MM.1S (cell line): ENCODE measurements at regions not wholly inside any gene's neighbourhood (a gene's known extent, or its start where the extent isn't known, plus 50 kb on each side); places are given as distances from the start of the nearest gene placed in this dataset.

ENCODE experiments used
- DNase-seq: peaks from one replicate; pipeline ENCODE4 v3.0.0-alpha.2; 2015
- H2AFZ ChIP-seq: fragments of 300-600 bp; sonication (generic); 2 replicates; pipeline ENCODE4 v1.6.0; 2016; ENCODE audit warnings: antibody characterized with exemption, low read length
- H3F3A ChIP-seq: fragments of 300-600 bp; sonication (generic); 2 replicates; pipeline ENCODE4 v1.6.1; 2016; ENCODE audit warnings: mild to moderate bottlenecking, antibody characterized with exemption, low read length, moderate library complexity, mixed read lengths; ENCODE audit not compliant: insufficient read depth
- H3K27ac ChIP-seq: fragments of 300-600 bp; sonication (generic); 2 replicates; pipeline ENCODE4 v1.5.1; 2016; ENCODE audit warnings: mild to moderate bottlenecking, low read length
- H3K27me3 ChIP-seq: fragments of 300-600 bp; sonication (generic); replicated peaks from 2 replicates; pipeline ENCODE4 v1.6.0; 2016; ENCODE audit warnings: low read length; ENCODE audit not compliant: insufficient read depth
- H3K36me3 ChIP-seq: fragments of 300-600 bp; sonication (generic); replicated peaks from 2 replicates; pipeline ENCODE4 v1.6.1; 2016; ENCODE audit warnings: mild to moderate bottlenecking, low read length, mixed read lengths; ENCODE audit not compliant: insufficient read depth
- H3K4me1 ChIP-seq: fragments of 300-600 bp; sonication (generic); 2 replicates; pipeline ENCODE4 v1.6.1; 2016; ENCODE audit warnings: low read length, mixed read lengths
- H3K4me2 ChIP-seq: fragments of 300-600 bp; sonication (generic); 2 replicates; pipeline ENCODE4 v1.6.0; 2016; ENCODE audit warnings: low read depth, low read length
- H3K4me3 ChIP-seq: fragments of 300-600 bp; sonication (generic); 2 replicates; pipeline ENCODE4 v1.5.1; 2016; ENCODE audit warnings: low read length, mixed read lengths
- H3K79me2 ChIP-seq: fragments of 300-600 bp; sonication (generic); 2 replicates; pipeline ENCODE4 v1.6.1; 2016; ENCODE audit warnings: mixed run types, low read length, mixed read lengths
- H3K9ac ChIP-seq: fragments of 300-600 bp; sonication (generic); 2 replicates; pipeline ENCODE4 v1.6.1; 2016; ENCODE audit warnings: low read length, mixed read lengths
- H3K9me2 ChIP-seq: fragments of 300-600 bp; sonication (generic); replicated peaks from 2 replicates; pipeline ENCODE4 v1.6.1; 2016; ENCODE audit warnings: mild to moderate bottlenecking, low read length, mixed read lengths; ENCODE audit not compliant: insufficient read depth
- H3K9me3 ChIP-seq: fragments of 300-600 bp; sonication (generic); replicated peaks from 2 replicates; pipeline ENCODE4 v1.6.1; 2016; ENCODE audit warnings: mild to moderate bottlenecking, low read length, mixed read lengths; ENCODE audit not compliant: insufficient read depth
- H4K20me1 ChIP-seq: fragments of 300-600 bp; sonication (generic); 2 replicates; pipeline ENCODE4 v1.6.1; 2016; ENCODE audit warnings: mild to moderate bottlenecking, low read length, moderate library complexity, mixed read lengths; ENCODE audit not compliant: insufficient read depth
- EZH2 ChIP-seq: fragments of 300-600 bp; sonication (generic); optimal IDR thresholded peaks from 2 replicates; pipeline ENCODE3; 2017; ENCODE audit warnings: low read depth, mild to moderate bottlenecking, antibody characterized with exemption, low read length, mixed read lengths
- EZH2phosphoT487 ChIP-seq: fragments of 300-600 bp; sonication (generic); IDR thresholded peaks from 2 replicates; pipeline ENCODE4 v1.6.1; 2018; ENCODE audit warnings: antibody characterized with exemption, low read length
- TF ChIP-seq, protein P1 (sequence below): fragments of 300-600 bp; sonication (generic); IDR thresholded peaks from 2 replicates; pipeline ENCODE4 v1.5.1; 2016; ENCODE audit warnings: antibody characterized with exemption, low read length, mixed read lengths

GRCh38 chr11:33461369-33462125 is 204.4 kb downstream of the HIPK3 start:
- no peak overlapping the region for H3K27ac ChIP-seq
- no peak overlapping the region for H2AFZ ChIP-seq
- H3K9me2 ChIP-seq: no peaks in the 10 kb centered on the region
- H3K27me3 ChIP-seq: no peaks in the 10 kb centered on the region
- no peaks in the 10 kb centered on the region for H3F3A ChIP-seq
- no peaks in the 10 kb centered on the region for H3K9me3 ChIP-seq
- no peaks in the 10 kb centered on the region for H3K79me2 ChIP-seq
- H3K4me3 ChIP-seq: no peak overlapping the region
- no peaks in the 10 kb centered on the region for H3K36me3 ChIP-seq
- TF ChIP-seq EZH2: no peak
- TF ChIP-seq, protein P1, sequence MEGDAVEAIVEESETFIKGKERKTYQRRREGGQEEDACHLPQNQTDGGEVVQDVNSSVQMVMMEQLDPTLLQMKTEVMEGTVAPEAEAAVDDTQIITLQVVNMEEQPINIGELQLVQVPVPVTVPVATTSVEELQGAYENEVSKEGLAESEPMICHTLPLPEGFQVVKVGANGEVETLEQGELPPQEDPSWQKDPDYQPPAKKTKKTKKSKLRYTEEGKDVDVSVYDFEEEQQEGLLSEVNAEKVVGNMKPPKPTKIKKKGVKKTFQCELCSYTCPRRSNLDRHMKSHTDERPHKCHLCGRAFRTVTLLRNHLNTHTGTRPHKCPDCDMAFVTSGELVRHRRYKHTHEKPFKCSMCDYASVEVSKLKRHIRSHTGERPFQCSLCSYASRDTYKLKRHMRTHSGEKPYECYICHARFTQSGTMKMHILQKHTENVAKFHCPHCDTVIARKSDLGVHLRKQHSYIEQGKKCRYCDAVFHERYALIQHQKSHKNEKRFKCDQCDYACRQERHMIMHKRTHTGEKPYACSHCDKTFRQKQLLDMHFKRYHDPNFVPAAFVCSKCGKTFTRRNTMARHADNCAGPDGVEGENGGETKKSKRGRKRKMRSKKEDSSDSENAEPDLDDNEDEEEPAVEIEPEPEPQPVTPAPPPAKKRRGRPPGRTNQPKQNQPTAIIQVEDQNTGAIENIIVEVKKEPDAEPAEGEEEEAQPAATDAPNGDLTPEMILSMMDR: no peak
- no peak for TF ChIP-seq EZH2phosphoT487
- H3K4me2 ChIP-seq: no peak overlapping the region
- DNase-seq: no peak
- H4K20me1 ChIP-seq: no peaks in the 10 kb centered on the region
- no peak overlapping the region for H3K9ac ChIP-seq
- H3K4me1 ChIP-seq: peaks cover 11% of the 10 kb centered on the region

GRCh38 chr11:33457948-33458347 is 200.8 kb downstream of the HIPK3 start:
- Histone ChIP-seq H3K4me3 (no peak overlapping the region), H3K9ac (no peak overlapping the region), H3K9me3 (no peaks in the 10 kb centered on the region), H3K27ac (no peak overlapping the region), H3K27me3 (no peaks in the 10 kb centered on the region), H3K4me2 (no peak overlapping the region), H2AFZ (no peak overlapping the region), H3F3A (no peaks in the 10 kb centered on the region), H3K36me3 (no peaks in the 10 kb centered on the region), H3K79me2 (no peaks in the 10 kb centered on the region), H3K9me2 (no peaks in the 10 kb centered on the region), H4K20me1 (no peaks in the 10 kb centered on the region), H3K4me1 (peaks cover 11% of the 10 kb centered on the region)
- TF ChIP-seq EZH2phosphoT487 (no peak), EZH2 (no peak)
- TF ChIP-seq, protein P1: no peak
- no peak for DNase-seq

GRCh38 chr11:33455867-33456463 is 198.8 kb downstream of the HIPK3 start:
- H2AFZ ChIP-seq: no peak overlapping the region
- no peaks in the 10 kb centered on the region for H3K79me2 ChIP-seq
- no peak overlapping the region for H3K27ac ChIP-seq
- H3K4me1 ChIP-seq: peaks cover 11% of the 10 kb centered on the region
- H3K36me3 ChIP-seq: no peaks in the 10 kb centered on the region
- no peaks in the 10 kb centered on the region for H3K27me3 ChIP-seq
- H3K9ac ChIP-seq: no peak overlapping the region
- H3K9me2 ChIP-seq: no peaks in the 10 kb centered on the region
- no peaks in the 10 kb centered on the region for H3K9me3 ChIP-seq
- TF ChIP-seq, protein P1: no peak
- TF ChIP-seq EZH2phosphoT487 (no peak), EZH2 (no peak)
- H3K4me2 ChIP-seq: no peak overlapping the region
- no peaks in the 10 kb centered on the region for H3F3A ChIP-seq
- no peak overlapping the region for H3K4me3 ChIP-seq
- DNase-seq: no peak
- no peaks in the 10 kb centered on the region for H4K20me1 ChIP-seq
